WTC11 (cell line): ENCODE measurements at regions not wholly inside any gene's neighbourhood (a gene's known extent, or its start where the extent isn't known, plus 50 kb on each side); places are given as distances from the start of the nearest gene placed in this dataset.

Source experiments
- ATAC-seq: fragments of 200-7000 bp; cut with Tn5 transposase; 2 replicates; pipeline ENCODE4 v1.10.0; 2021; ENCODE audit warnings: mild to moderate bottlenecking, moderate library complexity
- CTCF ChIA-PET: fragments of 300-600 bp; sonication (Branson Sonifier 250); formaldehyde crosslinking; loops from one replicate; lab custom pipeline; 2021; ENCODE audit warnings: antibody characterized with exemption; lab: Charles Lee
- POLR2A ChIA-PET: fragments of 350-600 bp; sonication (Branson Sonifier 250); formaldehyde crosslinking; loops from one replicate; lab custom pipeline; 2021; ENCODE audit warnings: antibody characterized with exemption; lab: Charles Lee
- DNase-seq: peaks from one replicate; pipeline ENCODE4 v3.0.0; 2021; ENCODE audit warnings: low spot score
- H3K27ac Mint-ChIP-seq: 2 replicates; pipeline ENCODE4 v1.8.0; 2021; ENCODE audit warnings: mixed read lengths
- H3K27me3 Mint-ChIP-seq: 2 replicates; pipeline ENCODE4 v1.8.0; 2021; ENCODE audit warnings: low read depth, mild to moderate bottlenecking, moderate library complexity, mixed read lengths
- H3K36me3 Mint-ChIP-seq: 2 replicates; pipeline ENCODE4 v1.8.0; 2021; ENCODE audit warnings: mixed read lengths
- H3K4me1 Mint-ChIP-seq: 2 replicates; pipeline ENCODE4 v1.8.0; 2022; ENCODE audit warnings: mixed read lengths
- H3K4me3 Mint-ChIP-seq: 2 replicates; pipeline ENCODE4 v1.8.0; 2021; ENCODE audit warnings: mild to moderate bottlenecking, moderate library complexity, mixed read lengths
- H3K9me3 Mint-ChIP-seq: 2 replicates; pipeline ENCODE4 v1.8.0; 2021; ENCODE audit warnings: mixed read lengths
- ATF1 ChIP-seq: sonication (generic); formaldehyde crosslinking; IDR thresholded peaks from 2 replicates; pipeline ENCODE4 v1.8.1; 2023; ENCODE audit warnings: mild to moderate bottlenecking, moderate library complexity, missing genetic modification reagents
- ETV6 ChIP-seq: sonication (generic); formaldehyde crosslinking; IDR thresholded peaks from 2 replicates; pipeline ENCODE4 v1.8.1; 2022; ENCODE audit warnings: mild to moderate bottlenecking, missing genetic modification reagents
- FOXK1 ChIP-seq: sonication (generic); formaldehyde crosslinking; IDR thresholded peaks from 2 replicates; pipeline ENCODE4 v1.8.0; 2022; ENCODE audit warnings: mild to moderate bottlenecking, moderate library complexity, missing genetic modification reagents
- FOXP1 ChIP-seq: sonication (generic); formaldehyde crosslinking; IDR thresholded peaks from 2 replicates; pipeline ENCODE4 v1.8.0; 2022; ENCODE audit warnings: missing genetic modification reagents, mild to moderate bottlenecking, moderate library complexity, borderline replicate concordance
- HMGA2 ChIP-seq: fragments of 250-450 bp; sonication (Bioruptor Pico); IDR thresholded peaks from 2 replicates; pipeline ENCODE4 v1.4.0; 2021; ENCODE audit warnings: mild to moderate bottlenecking, moderate library complexity
- NFYB ChIP-seq: sonication (generic); formaldehyde crosslinking; conservative IDR thresholded peaks from 2 replicates; pipeline ENCODE4 v1.8.0; 2022; ENCODE audit warnings: low read depth, missing genetic modification reagents
- NR1H2 ChIP-seq: sonication (generic); formaldehyde crosslinking; IDR thresholded peaks from 2 replicates; pipeline ENCODE4 v1.9.0; 2021; ENCODE audit warnings: mild to moderate bottlenecking, moderate library complexity, missing genetic modification reagents
- NR3C1 ChIP-seq: sonication (generic); formaldehyde crosslinking; conservative IDR thresholded peaks from 2 replicates; pipeline ENCODE4 v1.8.1; 2023; ENCODE audit warnings: low read depth, mild to moderate bottlenecking, missing genetic modification reagents
- OVOL2 ChIP-seq: fragments of 250-450 bp; sonication (Bioruptor Pico); IDR thresholded peaks from 2 replicates; pipeline ENCODE4 v1.9.0; 2021; ENCODE audit warnings: mild to moderate bottlenecking, borderline replicate concordance
- PRDM15 ChIP-seq: sonication (generic); formaldehyde crosslinking; IDR thresholded peaks from 2 replicates; pipeline ENCODE4 v1.8.0; 2022; ENCODE audit warnings: missing genetic modification reagents
- PREB ChIP-seq: sonication (generic); formaldehyde crosslinking; IDR thresholded peaks from 2 replicates; pipeline ENCODE4 v1.8.1; 2022; ENCODE audit warnings: mild to moderate bottlenecking, missing genetic modification reagents, moderate library complexity, borderline replicate concordance
- RELA ChIP-seq: sonication (generic); formaldehyde crosslinking; IDR thresholded peaks from 2 replicates; pipeline ENCODE4 v1.8.1; 2022; ENCODE audit warnings: missing genetic modification reagents, mild to moderate bottlenecking, borderline replicate concordance
- SP1 ChIP-seq: sonication (generic); formaldehyde crosslinking; conservative IDR thresholded peaks from 2 replicates; pipeline ENCODE4 v1.8.1; 2022; ENCODE audit warnings: missing genetic modification reagents
- TCF7 ChIP-seq: sonication (generic); formaldehyde crosslinking; IDR thresholded peaks from 2 replicates; pipeline ENCODE4 v1.8.0; 2022; ENCODE audit warnings: mild to moderate bottlenecking, low read depth, missing genetic modification reagents, moderate library complexity
- TEAD4 ChIP-seq: sonication (generic); formaldehyde crosslinking; IDR thresholded peaks from 2 replicates; pipeline ENCODE4 v1.8.0; 2022; ENCODE audit warnings: mild to moderate bottlenecking, missing genetic modification reagents
- ZNF121 ChIP-seq: sonication (generic); formaldehyde crosslinking; IDR thresholded peaks from 2 replicates; pipeline ENCODE4 v1.8.0; 2023; ENCODE audit warnings: missing genetic modification reagents
- ZNF138 ChIP-seq: sonication (generic); formaldehyde crosslinking; conservative IDR thresholded peaks from 2 replicates; pipeline ENCODE4 v1.8.1; 2022; ENCODE audit warnings: mild to moderate bottlenecking, moderate library complexity, missing genetic modification reagents
- ZNF263 ChIP-seq: sonication (generic); formaldehyde crosslinking; IDR thresholded peaks from 2 replicates; pipeline ENCODE4 v1.8.1; 2022; ENCODE audit warnings: low read depth, mild to moderate bottlenecking, moderate library complexity, missing genetic modification reagents
- ZNF317 ChIP-seq: sonication (generic); formaldehyde crosslinking; IDR thresholded peaks from 2 replicates; pipeline ENCODE4 v1.8.1; 2023; ENCODE audit warnings: low read depth, mild to moderate bottlenecking, moderate library complexity, missing genetic modification reagents, borderline replicate concordance
- ZNF416 ChIP-seq: fragments of 250-450 bp; sonication (Bioruptor Pico); IDR thresholded peaks from 2 replicates; pipeline ENCODE4 v1.9.0; 2021; ENCODE audit warnings: mild to moderate bottlenecking, inconsistent platforms
- ZNF671 ChIP-seq: fragments of 250-450 bp; sonication (Bioruptor Pico); IDR thresholded peaks from 2 replicates; pipeline ENCODE4 v1.8.0; 2021; ENCODE audit warnings: mild to moderate bottlenecking
- TF ChIP-seq, protein P1 (sequence below): fragments of 250-450 bp; sonication (Bioruptor Pico); conservative IDR thresholded peaks from 2 replicates; pipeline ENCODE4 v1.9.0; 2021; ENCODE audit warnings: mild to moderate bottlenecking
- TF ChIP-seq, protein P2 (sequence below): sonication (generic); formaldehyde crosslinking; IDR thresholded peaks from 2 replicates; pipeline ENCODE4 v1.8.1; 2022; ENCODE audit warnings: low read depth, mild to moderate bottlenecking, moderate library complexity, missing genetic modification reagents, borderline replicate concordance
- TF ChIP-seq, protein P3 (sequence below): fragments of 250-450 bp; sonication (Bioruptor Pico); IDR thresholded peaks from 2 replicates; pipeline ENCODE4 v1.9.0; 2021; ENCODE audit warnings: mild to moderate bottlenecking

DNA sequence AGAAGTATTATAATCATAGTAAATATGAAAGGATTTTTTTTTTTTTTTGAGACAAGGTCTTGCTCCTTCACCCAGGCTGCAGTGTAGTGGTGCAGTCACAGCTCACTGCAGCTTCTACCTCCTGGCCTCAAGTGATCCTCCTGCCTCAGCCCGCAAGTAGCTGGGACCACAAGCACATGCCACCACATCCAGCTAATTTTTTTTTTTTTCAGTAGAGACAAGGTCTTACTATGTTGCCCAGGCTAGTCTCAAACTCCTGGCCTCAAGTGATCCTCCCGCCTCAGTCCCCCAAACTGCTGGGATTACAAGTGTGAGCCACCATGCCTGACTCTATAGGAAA lies 86.2 kb upstream of the FOXN2 start:
- Mint-ChIP-seq H3K27me3 (no peaks in the 10 kb centered on the region), H3K4me1 (no peaks in the 10 kb centered on the region), H3K4me3 (no peak overlapping the region), H3K9me3 (no peaks in the 10 kb centered on the region), H3K27ac (no peak overlapping the region), H3K36me3 (no peaks in the 10 kb centered on the region)
- TF ChIP-seq TEAD4 (CRISPR knock-in tag) (no peak), ATF1 (CRISPR knock-in tag) (no peak), ZNF263 (no peak), FOXK1 (no peak), ETV6 (CRISPR knock-in tag) (no peak)
- ChIA-PET CTCF (no interaction called here), POLR2A (no interaction called here)
- no peak for ATAC-seq
- no peak for DNase-seq

GRCh38 chr2:48229063-48229462 lies 85.4 kb upstream of the FOXN2 start:
- Mint-ChIP-seq H3K4me3 (no peak overlapping the region), H3K36me3 (no peaks in the 10 kb centered on the region), H3K4me1 (no peaks in the 10 kb centered on the region), H3K27ac (no peak overlapping the region), H3K27me3 (no peaks in the 10 kb centered on the region), H3K9me3 (no peaks in the 10 kb centered on the region)
- DNase-seq: no peak
- ATAC-seq: no peak
- TF ChIP-seq ZNF121 (CRISPR knock-in tag) (0 out of 2 replicates have a peak, but pooled peaks have one; percentile 26), ZNF671 (CRISPR knock-in tag) (no peak)
- CTCF ChIA-PET: no interaction called here
- POLR2A ChIA-PET: no interaction called here

DNA sequence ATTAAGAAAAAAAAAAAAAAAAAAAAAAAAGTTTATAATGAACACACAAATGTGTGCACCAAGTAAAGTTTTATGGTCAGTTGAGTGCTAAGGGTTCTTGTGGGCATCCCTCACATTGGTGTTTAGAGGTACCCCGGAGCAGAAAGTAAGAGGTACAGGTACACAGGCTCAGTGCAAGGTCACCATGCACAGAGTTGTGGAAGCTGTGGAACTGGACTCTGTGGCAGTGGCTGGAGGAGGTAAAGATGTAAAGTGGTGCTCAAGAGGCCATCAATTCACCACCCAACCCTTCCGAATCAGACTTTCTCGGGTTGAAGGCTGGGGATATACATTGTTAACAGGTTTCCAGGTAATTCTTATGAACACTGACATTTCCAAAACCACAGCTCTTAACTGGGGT lies 83.6 kb upstream of the FOXN2 start:
- ChIA-PET POLR2A (no interaction called here), CTCF (no interaction called here)
- Mint-ChIP-seq H3K36me3 (no peaks in the 10 kb centered on the region), H3K27me3 (no peaks in the 10 kb centered on the region), H3K27ac (no peak overlapping the region), H3K4me1 (no peaks in the 10 kb centered on the region), H3K9me3 (no peaks in the 10 kb centered on the region), H3K4me3 (no peak overlapping the region)
- TF ChIP-seq PREB (CRISPR knock-in tag) (no peak), PRDM15 (0 out of 2 replicates have a peak, but pooled peaks have one; percentile 17)
- ATAC-seq (no peak), DNase-seq (no peak)

DNA sequence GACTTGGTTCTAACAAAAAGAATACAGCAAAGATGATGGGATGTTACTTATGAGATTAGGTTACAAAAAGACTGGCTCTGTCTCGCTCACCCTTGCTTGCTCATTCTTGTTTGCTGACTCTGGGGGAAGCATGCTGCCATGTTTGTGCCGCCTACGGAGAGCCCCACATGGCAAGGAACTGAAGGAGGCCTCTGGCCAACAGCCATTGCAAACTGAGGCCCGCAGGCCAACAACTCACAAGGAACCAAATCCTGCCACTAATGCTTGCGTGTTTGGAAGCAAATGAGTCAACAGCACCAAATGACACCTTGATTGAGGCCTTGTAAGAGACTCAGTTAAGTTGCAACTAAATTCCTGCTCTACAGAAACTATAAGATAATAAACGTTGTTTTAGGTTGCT lies 82.1 kb upstream of the FOXN2 start:
- no peak for DNase-seq
- ChIA-PET CTCF (no interaction called here), POLR2A (no interaction called here)
- H3K4me3 Mint-ChIP-seq: no peak overlapping the region
- H3K9me3 Mint-ChIP-seq: no peaks in the 10 kb centered on the region
- H3K27me3 Mint-ChIP-seq: no peaks in the 10 kb centered on the region
- H3K4me1 Mint-ChIP-seq: no peaks in the 10 kb centered on the region
- H3K27ac Mint-ChIP-seq: no peak overlapping the region
- H3K36me3 Mint-ChIP-seq: no peaks in the 10 kb centered on the region
- ATAC-seq: no peak
- TF ChIP-seq, protein P1, sequence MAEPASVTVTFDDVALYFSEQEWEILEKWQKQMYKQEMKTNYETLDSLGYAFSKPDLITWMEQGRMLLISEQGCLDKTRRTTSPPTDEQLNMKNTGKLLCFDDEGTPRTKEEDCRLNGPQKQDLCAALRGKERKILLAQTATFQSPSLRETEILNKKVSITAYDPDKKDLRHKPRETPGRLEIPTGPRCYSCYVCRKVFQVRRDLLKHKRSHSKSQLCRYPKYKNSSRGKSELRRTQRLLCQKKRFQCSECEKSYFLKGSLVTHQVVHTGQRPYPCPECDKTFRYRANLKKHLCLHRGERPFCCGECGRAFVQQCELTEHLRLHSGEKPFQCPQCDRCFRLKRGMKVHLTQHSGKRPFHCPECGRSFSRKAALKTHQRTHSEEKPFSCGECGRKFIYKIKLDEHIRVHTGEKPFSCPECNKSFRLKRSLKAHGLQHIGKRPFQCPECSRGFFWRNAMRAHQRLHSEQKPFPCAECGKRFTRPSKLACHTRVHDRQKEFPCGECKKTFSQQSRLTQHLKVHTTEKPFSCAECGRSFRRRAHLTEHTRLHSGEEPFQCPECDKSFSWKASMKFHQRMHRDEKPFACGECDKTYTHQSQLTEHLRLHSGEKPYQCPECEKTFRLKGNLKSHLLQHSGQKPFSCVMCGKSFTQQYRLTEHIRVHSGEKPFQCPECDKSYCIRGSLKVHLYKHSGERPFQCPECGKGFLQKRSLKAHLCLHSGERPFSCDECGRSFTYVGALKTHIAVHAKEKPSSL (CRISPR knock-in tag): no peak
- TF ChIP-seq NFYB (CRISPR knock-in tag): no peak
- no peak for TF ChIP-seq TEAD4 (CRISPR knock-in tag)
- TF ChIP-seq, protein P2, sequence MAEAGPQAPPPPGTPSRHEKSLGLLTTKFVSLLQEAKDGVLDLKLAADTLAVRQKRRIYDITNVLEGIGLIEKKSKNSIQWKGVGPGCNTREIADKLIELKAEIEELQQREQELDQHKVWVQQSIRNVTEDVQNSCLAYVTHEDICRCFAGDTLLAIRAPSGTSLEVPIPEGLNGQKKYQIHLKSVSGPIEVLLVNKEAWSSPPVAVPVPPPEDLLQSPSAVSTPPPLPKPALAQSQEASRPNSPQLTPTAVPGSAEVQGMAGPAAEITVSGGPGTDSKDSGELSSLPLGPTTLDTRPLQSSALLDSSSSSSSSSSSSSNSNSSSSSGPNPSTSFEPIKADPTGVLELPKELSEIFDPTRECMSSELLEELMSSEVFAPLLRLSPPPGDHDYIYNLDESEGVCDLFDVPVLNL (CRISPR knock-in tag): no peak
- no peak for TF ChIP-seq ZNF317 (CRISPR knock-in tag)
- no peak for TF ChIP-seq HMGA2
- no peak for TF ChIP-seq FOXP1 (CRISPR knock-in tag)
- no peak for TF ChIP-seq RELA (CRISPR knock-in tag)
- TF ChIP-seq OVOL2 (CRISPR knock-in tag): no peak
- no peak for TF ChIP-seq ATF1 (CRISPR knock-in tag)
- no peak for TF ChIP-seq ZNF416
- TF ChIP-seq, protein P3, sequence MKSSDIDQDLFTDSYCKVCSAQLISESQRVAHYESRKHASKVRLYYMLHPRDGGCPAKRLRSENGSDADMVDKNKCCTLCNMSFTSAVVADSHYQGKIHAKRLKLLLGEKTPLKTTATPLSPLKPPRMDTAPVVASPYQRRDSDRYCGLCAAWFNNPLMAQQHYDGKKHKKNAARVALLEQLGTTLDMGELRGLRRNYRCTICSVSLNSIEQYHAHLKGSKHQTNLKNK (CRISPR knock-in tag): no peak
- TF ChIP-seq TCF7: no peak
- TF ChIP-seq ZNF138 (CRISPR knock-in tag): no peak
- no peak for TF ChIP-seq SP1 (CRISPR knock-in tag)
- no peak for TF ChIP-seq NR3C1 (CRISPR knock-in tag)
- no peak for TF ChIP-seq NR1H2
